Suprapubic skin (tissue), 4 donors: ENCODE measurements at regions not wholly inside any gene's neighbourhood (a gene's known extent, or its start where the extent isn't known, plus 50 kb on each side); places are given as distances from the start of the nearest gene placed in this dataset.

Experiments used
- DNase-seq, 2 donors: peaks; one replicate each; pipeline ENCODE4 v3.0.0-alpha.2; 2019; ENCODE audit warnings: low spot score in 2 of 2
- H3K27ac ChIP-seq: fragments of 200-600 bp; sonication (generic); one replicate; pipeline ENCODE4 v1.5.1; 2019
- H3K27me3 ChIP-seq: fragments of 200-600 bp; sonication (generic); one replicate; pipeline ENCODE4 v1.5.1; 2019
- H3K36me3 ChIP-seq: fragments of 200-600 bp; sonication (generic); one replicate; pipeline ENCODE4 v1.5.1; 2019
- H3K4me1 ChIP-seq: fragments of 200-600 bp; sonication (generic); one replicate; pipeline ENCODE4 v1.5.1; 2019
- H3K4me3 ChIP-seq: fragments of 200-600 bp; sonication (generic); one replicate; pipeline ENCODE4 v1.5.1; 2019; ENCODE audit warnings: mild to moderate bottlenecking
- H3K9me3 ChIP-seq: fragments of 200-600 bp; sonication (generic); one replicate; pipeline ENCODE4 v1.5.1; 2019
- EP300 ChIP-seq: sonication (generic); formaldehyde crosslinking; IDR thresholded peaks from one replicate; pipeline ENCODE4 v1.6.1; 2017; ENCODE audit warnings: antibody characterized with exemption
- POLR2A ChIP-seq, 2 donors: fragments of 450-650 bp; IDR thresholded peaks; one replicate each; pipeline ENCODE4 v1.6.1; 2017; ENCODE audit warnings: antibody characterized with exemption in 2 of 2, mild to moderate bottlenecking in 2 of 2, moderate library complexity in 2 of 2
- POLR2AphosphoS5 ChIP-seq, 3 donors: sonication (generic); formaldehyde crosslinking; IDR thresholded peaks; one replicate each; pipeline ENCODE4 v1.6.1; 2017; ENCODE audit warnings: antibody characterized with exemption in 3 of 3
- WGBS: methylation state at CpG from one replicate; pipeline ENCODE4 v1.1.5; 2018; 5-methylcytosine and 5-hydroxymethylcytosine counted together
- TF ChIP-seq, protein P1 (sequence below), 2 donors: fragments of 200-600 bp in 1 of 2; fragments of 450-650 bp in 1 of 2; sonication (generic) in 1 of 2; IDR thresholded peaks; one replicate each; pipeline ENCODE4 v1.5.1; 2016 to 2019; ENCODE audit warnings: antibody characterized with exemption in 2 of 2, mild to moderate bottlenecking in 1 of 2, moderate library complexity in 1 of 2

DNA sequence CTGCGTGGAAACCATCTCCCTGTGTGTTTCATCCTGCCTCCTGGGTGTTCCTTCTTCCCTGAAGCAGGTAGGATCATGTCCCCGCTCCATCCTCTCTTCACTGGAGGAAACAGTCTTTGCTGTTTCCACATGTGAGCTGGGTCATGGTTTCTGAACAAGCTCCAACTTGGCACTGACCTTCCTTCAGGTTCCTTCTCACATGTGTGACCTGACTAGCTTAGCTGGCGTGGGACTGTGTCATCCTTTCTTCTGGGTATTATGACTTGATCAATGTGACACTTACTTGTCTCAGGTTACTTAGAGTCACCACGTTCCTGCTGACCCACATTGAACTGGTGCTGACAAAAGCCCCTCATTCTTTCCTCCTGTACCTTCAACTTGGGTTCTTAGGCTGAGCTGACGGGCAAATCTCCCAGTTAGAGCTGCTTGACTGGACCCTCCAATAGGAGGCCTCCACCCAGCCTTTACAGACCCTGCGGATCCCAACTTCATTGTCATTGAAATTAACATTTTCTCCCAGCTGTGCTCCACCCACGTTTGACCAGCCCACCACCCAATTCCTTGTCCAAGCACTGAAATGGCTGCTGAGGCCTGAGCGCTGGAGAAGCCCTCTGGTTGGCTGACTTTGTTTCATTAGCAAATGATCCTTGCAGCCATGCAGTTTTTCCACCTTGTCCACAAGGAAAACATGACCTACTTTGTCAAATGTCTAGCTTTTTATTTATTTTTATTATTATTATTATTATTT lies 128.1 kb downstream of the DDX1 start:
- Histone ChIP-seq H3K9me3 (no peaks in the 10 kb centered on the region), H3K4me3 (no peak overlapping the region)

DNA sequence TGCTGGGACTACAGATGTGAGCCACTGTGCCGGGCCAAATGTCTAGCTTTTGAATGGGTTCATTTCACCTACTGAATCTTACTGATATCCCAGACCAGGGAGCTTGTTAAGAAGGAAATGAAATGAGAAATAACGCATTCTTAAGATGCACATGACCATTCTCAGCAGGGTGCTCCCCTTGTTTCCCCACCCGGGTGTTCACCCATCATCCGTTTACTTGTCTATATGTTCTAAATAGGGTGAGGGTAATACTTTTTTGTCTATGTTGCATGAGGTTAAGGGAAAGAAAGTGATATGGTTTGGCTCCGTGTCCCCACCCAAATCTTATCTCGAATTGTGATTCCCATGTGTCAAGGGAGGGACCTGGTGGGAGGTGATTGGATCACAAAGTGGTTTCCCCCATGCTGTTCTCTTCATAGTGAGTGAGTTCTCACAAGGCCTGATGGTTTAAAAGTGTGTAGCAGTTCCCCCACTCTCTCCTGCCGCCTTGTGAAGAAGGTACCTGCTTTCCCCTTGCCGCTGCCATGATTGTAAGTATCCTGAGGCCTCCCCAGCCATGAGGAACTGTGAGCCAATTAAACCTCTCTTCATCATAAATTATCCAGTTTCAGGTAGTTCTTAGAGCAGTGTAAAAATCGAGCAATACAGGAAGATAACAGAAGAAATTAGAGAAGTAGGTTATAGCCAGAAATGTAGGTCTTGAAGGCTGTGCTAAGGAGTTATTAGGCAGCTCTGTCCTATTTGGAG lies 129.1 kb downstream of the DDX1 start:
- no peak for DNase-seq
- Histone ChIP-seq H3K27me3 (peaks cover 2% of the 10 kb centered on the region), H3K27ac (no peak overlapping the region), H3K9me3 (no peaks in the 10 kb centered on the region), H3K36me3 (no peaks in the 10 kb centered on the region), H3K4me3 (no peak overlapping the region), H3K4me1 (no peaks in the 10 kb centered on the region)
- TF ChIP-seq POLR2A (IDR thresholded peaks at IDR 0.05), result no peak
- TF ChIP-seq POLR2AphosphoS5 (IDR thresholded peaks at IDR 0.05), result no peak
- 93% methylated on average over 9 of the region's 9 CpGs for WGBS

More for the DNA sequence above, 128.1 kb downstream of the DDX1 start:
- DNase-seq, result no peak
- no peaks in the 10 kb centered on the region for H3K4me1 ChIP-seq
- H3K27me3 ChIP-seq, result no peaks in the 10 kb centered on the region
- TF ChIP-seq POLR2A (IDR thresholded peaks at IDR 0.05) (no peak), EP300 (no peak), POLR2AphosphoS5 (IDR thresholded peaks at IDR 0.05) (no peak)
- TF ChIP-seq, protein P1, sequence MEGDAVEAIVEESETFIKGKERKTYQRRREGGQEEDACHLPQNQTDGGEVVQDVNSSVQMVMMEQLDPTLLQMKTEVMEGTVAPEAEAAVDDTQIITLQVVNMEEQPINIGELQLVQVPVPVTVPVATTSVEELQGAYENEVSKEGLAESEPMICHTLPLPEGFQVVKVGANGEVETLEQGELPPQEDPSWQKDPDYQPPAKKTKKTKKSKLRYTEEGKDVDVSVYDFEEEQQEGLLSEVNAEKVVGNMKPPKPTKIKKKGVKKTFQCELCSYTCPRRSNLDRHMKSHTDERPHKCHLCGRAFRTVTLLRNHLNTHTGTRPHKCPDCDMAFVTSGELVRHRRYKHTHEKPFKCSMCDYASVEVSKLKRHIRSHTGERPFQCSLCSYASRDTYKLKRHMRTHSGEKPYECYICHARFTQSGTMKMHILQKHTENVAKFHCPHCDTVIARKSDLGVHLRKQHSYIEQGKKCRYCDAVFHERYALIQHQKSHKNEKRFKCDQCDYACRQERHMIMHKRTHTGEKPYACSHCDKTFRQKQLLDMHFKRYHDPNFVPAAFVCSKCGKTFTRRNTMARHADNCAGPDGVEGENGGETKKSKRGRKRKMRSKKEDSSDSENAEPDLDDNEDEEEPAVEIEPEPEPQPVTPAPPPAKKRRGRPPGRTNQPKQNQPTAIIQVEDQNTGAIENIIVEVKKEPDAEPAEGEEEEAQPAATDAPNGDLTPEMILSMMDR (IDR thresholded peaks at IDR 0.05), result no peak
- WGBS, result 84% methylated on average over 8 of the region's 8 CpGs
- H3K27ac ChIP-seq, result no peak overlapping the region
- no peaks in the 10 kb centered on the region for H3K36me3 ChIP-seq

DNA sequence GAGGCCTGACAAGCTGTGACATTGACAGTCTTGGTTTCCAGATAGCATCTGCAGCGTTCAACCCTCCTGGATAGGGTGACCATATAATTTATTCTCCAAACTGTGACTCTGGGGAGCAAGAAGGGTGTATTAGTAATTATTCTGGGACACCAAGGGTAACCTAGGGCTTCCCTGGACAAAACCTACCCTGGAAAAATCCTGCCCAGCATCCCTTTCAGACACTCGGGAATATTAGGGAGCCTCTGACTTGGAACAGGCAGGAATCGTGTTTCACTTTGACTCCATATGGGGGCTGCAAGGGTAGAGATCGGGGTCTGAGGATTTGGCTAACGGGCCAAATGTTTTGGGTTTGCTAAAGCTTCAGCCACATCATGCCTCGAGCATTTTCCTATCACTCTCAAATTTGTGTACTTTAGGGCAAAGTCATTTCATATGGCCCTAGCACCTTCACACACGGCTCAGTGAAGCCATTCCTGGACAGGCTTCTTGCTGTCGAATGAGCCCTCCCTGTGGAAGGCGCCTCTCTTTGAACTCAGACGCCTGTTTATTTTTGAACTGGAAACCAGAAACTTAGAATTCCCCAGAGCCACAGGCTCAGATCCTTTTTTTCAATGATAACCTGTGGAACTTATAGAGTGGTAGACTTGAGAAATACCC lies 129.9 kb downstream of the DDX1 start:
- H3K27ac ChIP-seq, result no peak overlapping the region
- DNase-seq, result no peak
- no peaks in the 10 kb centered on the region for H3K36me3 ChIP-seq
- TF ChIP-seq EP300 (no peak), POLR2A (IDR thresholded peaks at IDR 0.05) (no peak), POLR2AphosphoS5 (IDR thresholded peaks at IDR 0.05) (no peak)
- TF ChIP-seq, protein P1 (IDR thresholded peaks at IDR 0.05), result no peak
- no peaks in the 10 kb centered on the region for H3K9me3 ChIP-seq
- peaks cover 8% of the 10 kb centered on the region for H3K27me3 ChIP-seq
- WGBS, result 85% methylated on average over 10 of the region's 10 CpGs
- no peak overlapping the region for H3K4me3 ChIP-seq
- H3K4me1 ChIP-seq, result no peaks in the 10 kb centered on the region

DNA sequence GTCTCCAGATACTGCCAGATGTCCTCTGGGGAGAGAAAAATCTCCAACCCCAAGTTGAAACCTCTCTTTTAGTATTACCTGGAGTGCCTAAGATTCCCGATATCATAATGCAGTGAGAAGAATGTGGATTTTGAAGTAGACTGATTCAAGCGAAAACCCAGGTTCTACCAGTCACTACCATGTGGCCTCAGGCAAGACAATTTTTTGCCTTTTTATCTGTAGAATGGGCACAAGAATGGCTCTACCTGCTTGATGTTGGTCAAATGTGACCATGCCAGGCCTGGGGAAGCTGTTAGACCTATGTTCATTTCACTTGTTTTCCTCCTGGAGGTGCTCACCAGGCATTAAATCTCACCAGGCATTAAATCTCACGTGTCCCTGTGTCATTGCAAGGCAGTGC lies 131.3 kb downstream of the DDX1 start:
- WGBS, result 92% methylated on average over 3 of the region's 3 CpGs

DNA sequence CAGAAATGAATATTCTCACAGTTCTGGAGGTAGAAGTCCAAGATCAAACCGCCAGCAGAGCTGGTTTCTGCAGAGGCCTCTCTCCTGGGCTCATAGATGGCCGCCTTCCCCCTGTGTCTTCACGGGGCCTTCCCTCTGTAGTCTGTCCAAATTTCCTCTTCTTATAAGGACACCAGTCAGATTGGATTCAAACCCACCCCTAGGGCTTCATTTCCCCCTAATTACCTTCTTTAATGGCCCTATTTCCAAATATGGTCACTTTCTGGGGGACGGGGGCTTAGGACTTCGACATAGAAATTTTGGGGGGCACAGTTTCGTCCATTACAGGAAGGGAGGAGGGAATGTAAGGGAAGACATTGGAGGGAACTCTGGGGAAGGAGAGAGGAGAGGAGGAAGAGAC lies 132.6 kb downstream of the DDX1 start:
- 79% methylated on average over 6 of the region's 6 CpGs for WGBS
- Histone ChIP-seq H3K27me3 (peaks cover 8% of the 10 kb centered on the region), H3K4me1 (no peaks in the 10 kb centered on the region), H3K9me3 (no peaks in the 10 kb centered on the region), H3K36me3 (no peaks in the 10 kb centered on the region), H3K4me3 (no peak overlapping the region), H3K27ac (no peak overlapping the region)
- no peak for DNase-seq
- TF ChIP-seq POLR2AphosphoS5 (IDR thresholded peaks at IDR 0.05) (no peak), POLR2A (IDR thresholded peaks at IDR 0.05) (no peak), EP300 (no peak)
- TF ChIP-seq, protein P1 (IDR thresholded peaks at IDR 0.05), result no peak

More for the DNA sequence above, 131.3 kb downstream of the DDX1 start:
- H3K4me3 ChIP-seq, result no peak overlapping the region
- no peak overlapping the region for H3K27ac ChIP-seq
- no peaks in the 10 kb centered on the region for H3K4me1 ChIP-seq
- no peaks in the 10 kb centered on the region for H3K9me3 ChIP-seq
- DNase-seq, result no peak
- peaks cover 8% of the 10 kb centered on the region for H3K27me3 ChIP-seq
- no peaks in the 10 kb centered on the region for H3K36me3 ChIP-seq
- TF ChIP-seq POLR2AphosphoS5 (IDR thresholded peaks at IDR 0.05), result no peak
- TF ChIP-seq EP300, result no peak
- TF ChIP-seq, protein P1 (IDR thresholded peaks at IDR 0.05), result no peak
- TF ChIP-seq POLR2A (IDR thresholded peaks at IDR 0.05), result no peak
